Coronary artery (tissue), 2 donors: ENCODE measurements at regions not wholly inside any gene's neighbourhood (a gene's known extent, or its start where the extent isn't known, plus 50 kb on each side); places are given as distances from the start of the nearest gene placed in this dataset.
A peak's percentile ranks its signal among the peaks of the same experiment; 100 is the strongest.
"Not testable (repeated sequence)": the region's sequence is repeated elsewhere in the genome, so short reads cannot be mapped to it uniquely, and the experiment has no call there.

ENCODE experiments used
- DNase-seq: peaks from one replicate; pipeline ENCODE4 v3.0.0-alpha.2; 2017; ENCODE audit warnings: low spot score
- H3K27ac ChIP-seq, 2 donors: fragments of 200-600 bp; sonication (generic); one replicate each; pipeline ENCODE4 v1.5.1; 2016 to 2019
- H3K4me3 ChIP-seq: fragments of 200-600 bp; sonication (generic); 2 replicates; pipeline ENCODE4 v1.5.1; 2016; ENCODE audit warnings: mild to moderate bottlenecking, moderate library complexity
- CTCF ChIP-seq: fragments of 200-600 bp; sonication (generic); IDR thresholded peaks from one replicate; pipeline ENCODE4 v1.5.1; 2019; ENCODE audit warnings: antibody characterized with exemption

GRCh38 chr2:181737302-181737701 lies 57.0 kb upstream of the NEUROD1 start:
- not testable (repeated sequence) for DNase-seq, H3K27ac ChIP-seq, H3K4me3 ChIP-seq

- DNase-seq = no peak
- Histone ChIP-seq H3K4me3 (no peak overlapping the region), H3K27ac (no peak overlapping the region)
- TF ChIP-seq CTCF = no peak
These were observed 57.8 kb upstream of the NEUROD1 start for GRCh38 chr2:181738074-181738473.

DNA sequence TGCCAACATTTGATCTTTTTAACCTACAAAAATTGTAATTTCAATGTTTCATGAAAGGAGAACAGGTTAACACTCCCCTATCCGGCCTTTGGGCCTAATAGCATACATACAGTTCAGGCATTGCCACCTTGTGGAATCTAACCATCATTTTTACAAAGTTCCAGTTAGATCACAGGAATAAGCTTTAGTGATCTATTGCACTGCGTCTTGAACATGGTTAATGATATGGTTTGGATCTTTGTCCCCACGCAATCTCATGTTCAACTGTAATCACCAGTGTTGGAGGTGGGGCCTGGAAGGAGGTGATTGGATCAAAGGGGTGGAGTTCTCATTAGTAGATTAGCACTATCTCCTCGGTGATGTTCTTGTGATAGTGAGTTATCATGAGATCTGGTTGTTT lies 58.2 kb upstream of the NEUROD1 start:
- no peak for DNase-seq
- H3K4me3 ChIP-seq = no peak overlapping the region
- no peak for TF ChIP-seq CTCF
- no peak overlapping the region for H3K27ac ChIP-seq

GRCh38 chr2:181741756-181742155 lies 61.4 kb upstream of the NEUROD1 start:
- TF ChIP-seq CTCF = no peak
- Histone ChIP-seq H3K4me3 (no peak overlapping the region), H3K27ac (no peak overlapping the region)
- no peak for DNase-seq

DNA sequence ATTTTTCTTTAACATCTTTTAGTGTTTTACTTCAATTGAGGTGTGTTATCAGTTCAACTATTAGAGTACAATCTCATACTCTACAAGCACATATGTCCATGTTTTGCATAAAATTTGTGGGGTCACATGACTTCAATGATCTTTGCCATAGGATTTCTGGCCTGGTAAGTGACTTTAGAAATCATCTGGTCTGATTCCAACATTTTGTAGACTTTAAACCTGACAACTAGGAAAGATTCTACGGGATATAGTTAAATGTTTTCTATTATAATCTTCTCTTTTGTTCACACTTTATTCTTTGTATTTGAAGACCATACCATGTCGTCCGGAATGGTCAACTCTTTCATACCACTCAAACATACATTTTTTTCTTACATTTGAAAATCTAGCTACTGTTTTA lies 62.0 kb upstream of the NEUROD1 start:
- Histone ChIP-seq H3K27ac (no peak overlapping the region), H3K4me3 (no peak overlapping the region)
- no peak for TF ChIP-seq CTCF
- DNase-seq = no peak

- no peak overlapping the region for H3K27ac ChIP-seq
- DNase-seq = no peak
- peak; percentile 49 for TF ChIP-seq CTCF
- H3K4me3 ChIP-seq = no peak overlapping the region
These were observed 62.8 kb upstream of the NEUROD1 start for GRCh38 chr2:181742922-181743722.

DNA sequence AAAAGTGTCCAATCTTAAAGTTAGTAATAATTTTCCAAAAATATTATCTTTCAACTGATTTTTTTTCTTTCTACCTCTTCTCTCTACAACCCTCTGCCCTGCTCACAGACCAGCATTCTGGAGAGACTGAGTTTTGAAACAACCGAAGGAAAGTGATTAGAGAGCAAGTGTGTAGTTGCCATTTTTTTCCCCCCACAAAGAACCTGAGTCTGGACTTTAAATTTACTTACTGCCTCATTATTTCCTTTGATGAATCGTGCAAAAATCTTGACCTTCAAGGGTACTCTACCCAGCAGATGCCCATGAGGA lies 63.4 kb upstream of the NEUROD1 start:
- no peak overlapping the region for H3K4me3 ChIP-seq
- no peak for DNase-seq
- no peak for TF ChIP-seq CTCF
- H3K27ac ChIP-seq = no peak overlapping the region
